Upper lobe of left lung (tissue), 4 donors: ENCODE measurements at regions not wholly inside any gene's neighbourhood (a gene's known extent, or its start where the extent isn't known, plus 50 kb on each side); places are given as distances from the start of the nearest gene placed in this dataset.

ENCODE experiments used
- CTCF ChIP-seq, 6 experiments: fragments of 450-650 bp in 4 of 6; fragments of 200-600 bp in 2 of 6; sonication (generic) in 2 of 6; IDR thresholded peaks; one replicate each; pipeline ENCODE4 v1.5.1; 2016 to 2019; ENCODE audit warnings: antibody characterized with exemption in 6 of 6
- EP300 ChIP-seq, 4 donors: sonication (generic); formaldehyde crosslinking; IDR thresholded peaks; one replicate each; pipeline ENCODE4 v1.5.1; 2017; ENCODE audit warnings: antibody characterized with exemption in 4 of 4, control low read depth in 2 of 4
- POLR2AphosphoS5 ChIP-seq, 2 donors: sonication (generic); formaldehyde crosslinking; IDR thresholded peaks; one replicate each; pipeline ENCODE4 v1.5.1; 2017; ENCODE audit warnings: antibody characterized with exemption in 2 of 2

GRCh38 chr3:193794002-193794881 is 201.2 kb downstream of the OPA1 start:
- TF ChIP-seq CTCF (IDR thresholded peaks at IDR 0.05) (no peak), POLR2AphosphoS5 (IDR thresholded peaks at IDR 0.05) (peak; percentile 41 to 49), EP300 (IDR thresholded peaks at IDR 0.05) (peak in 2 of 4 donors; percentile 55 to 61)
